Activated T-cell treated with anti-CD3 and anti-CD28 coated beads, Interleukin-2, amount 50 U/mL, for 4 hours (primary cell): ENCODE measurements at regions not wholly inside any gene's neighbourhood (a gene's known extent, or its start where the extent isn't known, plus 50 kb on each side); places are given as distances from the start of the nearest gene placed in this dataset.

Source experiments
- ATAC-seq, 2 donors: fragments of 200-7000 bp; cut with Tn5 transposase; one replicate each; pipeline ENCODE4 v1.10.0; 2021
- DNase-seq: peaks from one replicate; pipeline ENCODE4 v3.0.0-alpha.2; 2020
- H3K27me3 Mint-ChIP-seq: one replicate; pipeline ENCODE4 v1.8.0; 2021; ENCODE audit warnings: low read depth, mixed read lengths
- H3K36me3 Mint-ChIP-seq: one replicate; pipeline ENCODE4 v1.8.0; 2022; ENCODE audit warnings: mixed read lengths; ENCODE audit not compliant: insufficient read depth
- H3K4me1 Mint-ChIP-seq: one replicate; pipeline ENCODE4 v1.8.0; 2021; ENCODE audit warnings: low read depth, mixed read lengths
- H3K4me3 Mint-ChIP-seq: one replicate; pipeline ENCODE4 v1.8.0; 2021; ENCODE audit warnings: mild to moderate bottlenecking, moderate library complexity, mixed read lengths
- H3K9me3 Mint-ChIP-seq: one replicate; pipeline ENCODE4 v1.8.0; 2021; ENCODE audit warnings: mixed read lengths

GRCh38 chr3:193983846-193984818, 151.8 kb upstream of the HES1 start:
- ATAC-seq = no peak

GRCh38 chr3:193984876-193985275, 151.1 kb upstream of the HES1 start:
- Mint-ChIP-seq H3K36me3 (no peaks in the 10 kb centered on the region), H3K4me3 (no peak overlapping the region), H3K4me1 (no peaks in the 10 kb centered on the region), H3K9me3 (no peaks in the 10 kb centered on the region), H3K27me3 (peaks cover 14% of the 10 kb centered on the region)
- ATAC-seq (no peak), DNase-seq (no peak)

More at GRCh38 chr3:193983846-193984818, 151.8 kb upstream of the HES1 start:
- Mint-ChIP-seq H3K27me3 (peaks cover 14% of the 10 kb centered on the region), H3K4me3 (no peak overlapping the region), H3K36me3 (no peaks in the 10 kb centered on the region), H3K4me1 (no peaks in the 10 kb centered on the region), H3K9me3 (no peaks in the 10 kb centered on the region)
- no peak for DNase-seq

GRCh38 chr3:193987186-193987585, 148.8 kb upstream of the HES1 start:
- ATAC-seq (no peak), DNase-seq (no peak)
- H3K36me3 Mint-ChIP-seq = no peaks in the 10 kb centered on the region
- peaks cover 14% of the 10 kb centered on the region for H3K27me3 Mint-ChIP-seq
- H3K4me3 Mint-ChIP-seq = no peak overlapping the region
- no peaks in the 10 kb centered on the region for H3K9me3 Mint-ChIP-seq
- H3K4me1 Mint-ChIP-seq = no peaks in the 10 kb centered on the region

- no peak for ATAC-seq
Observed at GRCh38 chr3:193989186-193989585, 146.8 kb upstream of the HES1 start.

GRCh38 chr3:193991666-193992424, 144.1 kb upstream of the HES1 start:
- H3K9me3 Mint-ChIP-seq = no peaks in the 10 kb centered on the region
- DNase-seq = no peak
- ATAC-seq = no peak
- no peaks in the 10 kb centered on the region for H3K36me3 Mint-ChIP-seq
- peaks cover 10% of the 10 kb centered on the region for H3K27me3 Mint-ChIP-seq
- no peaks in the 10 kb centered on the region for H3K4me1 Mint-ChIP-seq
- no peak overlapping the region for H3K4me3 Mint-ChIP-seq

More at GRCh38 chr3:193989186-193989585, 146.8 kb upstream of the HES1 start:
- H3K9me3 Mint-ChIP-seq = no peaks in the 10 kb centered on the region
- H3K4me3 Mint-ChIP-seq = no peak overlapping the region
- no peak for DNase-seq
- H3K36me3 Mint-ChIP-seq = no peaks in the 10 kb centered on the region
- peaks cover 14% of the 10 kb centered on the region for H3K27me3 Mint-ChIP-seq
- H3K4me1 Mint-ChIP-seq = no peaks in the 10 kb centered on the region

- ATAC-seq = no peak
- no peak overlapping the region for H3K4me3 Mint-ChIP-seq
- no peaks in the 10 kb centered on the region for H3K36me3 Mint-ChIP-seq
- no peak for DNase-seq
- H3K4me1 Mint-ChIP-seq = no peaks in the 10 kb centered on the region
- H3K27me3 Mint-ChIP-seq = peaks cover 14% of the 10 kb centered on the region
- H3K9me3 Mint-ChIP-seq = no peaks in the 10 kb centered on the region
Observed at GRCh38 chr3:193992425-193993037, 143.4 kb upstream of the HES1 start.

- H3K4me1 Mint-ChIP-seq = no peaks in the 10 kb centered on the region
- H3K36me3 Mint-ChIP-seq = no peaks in the 10 kb centered on the region
- DNase-seq (no peak), ATAC-seq (no peak)
- H3K4me3 Mint-ChIP-seq = no peak overlapping the region
- H3K27me3 Mint-ChIP-seq = peaks cover 21% of the 10 kb centered on the region
- no peaks in the 10 kb centered on the region for H3K9me3 Mint-ChIP-seq
Observed at GRCh38 chr3:193996221-193996620, 139.7 kb upstream of the HES1 start.

GRCh38 chr3:193996641-193997089, 139.3 kb upstream of the HES1 start:
- Mint-ChIP-seq H3K4me3 (no peak overlapping the region), H3K4me1 (no peaks in the 10 kb centered on the region), H3K27me3 (peaks cover 23% of the 10 kb centered on the region), H3K9me3 (no peaks in the 10 kb centered on the region), H3K36me3 (no peaks in the 10 kb centered on the region)
- ATAC-seq (no peak), DNase-seq (no peak)

GRCh38 chr3:193997228-193998122, 138.5 kb upstream of the HES1 start:
- no peak overlapping the region for H3K4me3 Mint-ChIP-seq
- no peak for ATAC-seq
- peaks cover 2% of the 10 kb centered on the region for H3K4me1 Mint-ChIP-seq
- DNase-seq = no peak
- H3K36me3 Mint-ChIP-seq = no peaks in the 10 kb centered on the region
- no peaks in the 10 kb centered on the region for H3K9me3 Mint-ChIP-seq
- peaks cover 32% of the 10 kb centered on the region for H3K27me3 Mint-ChIP-seq

- H3K9me3 Mint-ChIP-seq = no peaks in the 10 kb centered on the region
- H3K4me1 Mint-ChIP-seq = peaks cover 2% of the 10 kb centered on the region
- no peak for ATAC-seq
- DNase-seq = no peak
- no peak overlapping the region for H3K4me3 Mint-ChIP-seq
- H3K27me3 Mint-ChIP-seq = peaks cover 34% of the 10 kb centered on the region
- H3K36me3 Mint-ChIP-seq = no peaks in the 10 kb centered on the region
Observed at GRCh38 chr3:193998123-193998448, 137.9 kb upstream of the HES1 start.

GRCh38 chr3:193998628-193999195, 137.2 kb upstream of the HES1 start:
- ATAC-seq = no peak
- DNase-seq = no peak
- Mint-ChIP-seq H3K36me3 (no peaks in the 10 kb centered on the region), H3K4me3 (no peak overlapping the region), H3K4me1 (peaks cover 6% of the 10 kb centered on the region), H3K27me3 (peaks cover 39% of the 10 kb centered on the region), H3K9me3 (no peaks in the 10 kb centered on the region)

- peaks cover 8% of the 10 kb centered on the region for H3K4me1 Mint-ChIP-seq
- H3K36me3 Mint-ChIP-seq = no peaks in the 10 kb centered on the region
- ATAC-seq (no peak), DNase-seq (no peak)
- H3K4me3 Mint-ChIP-seq = no peak overlapping the region
- H3K9me3 Mint-ChIP-seq = no peaks in the 10 kb centered on the region
- peaks cover 46% of the 10 kb centered on the region for H3K27me3 Mint-ChIP-seq
Observed at GRCh38 chr3:194000100-194000499, 135.8 kb upstream of the HES1 start.

GRCh38 chr3:194000712-194001111, 135.2 kb upstream of the HES1 start:
- Mint-ChIP-seq H3K4me3 (no peak overlapping the region), H3K9me3 (no peaks in the 10 kb centered on the region), H3K27me3 (peaks cover 47% of the 10 kb centered on the region), H3K36me3 (no peaks in the 10 kb centered on the region), H3K4me1 (peaks cover 8% of the 10 kb centered on the region)
- no peak for ATAC-seq
- DNase-seq = no peak
